ENCODE measurements at regions not wholly inside any gene's neighbourhood (a gene's known extent, or its start where the extent isn't known, plus 50 kb on each side); places are given as distances from the start of the nearest gene placed in this dataset.
A peak's percentile ranks its signal among the peaks of the same experiment; 100 is the strongest.

DNA sequence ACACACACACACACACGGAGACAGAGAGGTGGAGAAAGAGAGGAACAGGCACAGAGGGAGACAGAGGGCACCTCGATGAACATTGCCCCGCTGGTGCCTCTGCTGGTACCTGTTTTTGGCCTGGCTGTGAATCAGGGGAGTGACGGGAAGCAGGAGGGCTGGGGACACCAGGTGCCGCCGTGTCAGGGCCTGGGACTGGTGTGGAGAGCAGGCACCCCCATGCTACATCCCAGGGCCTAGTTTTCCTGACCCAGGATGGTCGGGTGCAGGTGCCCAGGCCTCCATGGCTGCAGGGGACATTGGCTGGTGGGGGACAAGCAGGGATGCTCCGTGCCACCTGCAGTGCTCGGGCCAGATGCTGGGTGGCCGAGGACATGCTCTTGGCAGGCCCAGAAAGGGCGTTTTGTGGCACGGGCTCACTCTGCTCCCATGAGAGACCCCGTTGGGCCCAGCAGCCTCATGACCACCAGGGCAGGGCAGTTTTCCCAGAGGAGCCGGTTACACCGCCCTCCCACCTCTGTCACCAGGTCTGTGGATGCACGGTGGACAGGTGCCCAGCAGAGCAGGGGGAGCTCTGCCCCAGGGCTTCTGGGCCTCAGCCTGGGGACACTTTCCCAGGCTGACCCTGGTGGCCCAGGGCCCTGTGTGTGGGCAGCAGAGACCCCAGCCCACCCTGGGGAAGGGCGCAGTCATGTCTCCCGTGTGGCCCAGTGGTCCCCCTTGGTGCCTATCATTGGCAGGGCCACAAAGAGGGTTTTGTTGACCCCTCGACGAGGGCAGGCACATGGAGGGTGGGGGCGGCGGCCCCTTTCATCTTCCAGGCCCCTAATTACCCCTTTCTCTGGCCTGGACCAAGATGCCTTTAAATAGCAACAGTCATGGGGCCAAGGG is 207.5 kb upstream of the RTL1 start:
- no peak for DNase-seq

- DNase-seq, result no peak
These were observed 208.2 kb upstream of the RTL1 start for GRCh38 chr14:101111620-101112290.

DNA sequence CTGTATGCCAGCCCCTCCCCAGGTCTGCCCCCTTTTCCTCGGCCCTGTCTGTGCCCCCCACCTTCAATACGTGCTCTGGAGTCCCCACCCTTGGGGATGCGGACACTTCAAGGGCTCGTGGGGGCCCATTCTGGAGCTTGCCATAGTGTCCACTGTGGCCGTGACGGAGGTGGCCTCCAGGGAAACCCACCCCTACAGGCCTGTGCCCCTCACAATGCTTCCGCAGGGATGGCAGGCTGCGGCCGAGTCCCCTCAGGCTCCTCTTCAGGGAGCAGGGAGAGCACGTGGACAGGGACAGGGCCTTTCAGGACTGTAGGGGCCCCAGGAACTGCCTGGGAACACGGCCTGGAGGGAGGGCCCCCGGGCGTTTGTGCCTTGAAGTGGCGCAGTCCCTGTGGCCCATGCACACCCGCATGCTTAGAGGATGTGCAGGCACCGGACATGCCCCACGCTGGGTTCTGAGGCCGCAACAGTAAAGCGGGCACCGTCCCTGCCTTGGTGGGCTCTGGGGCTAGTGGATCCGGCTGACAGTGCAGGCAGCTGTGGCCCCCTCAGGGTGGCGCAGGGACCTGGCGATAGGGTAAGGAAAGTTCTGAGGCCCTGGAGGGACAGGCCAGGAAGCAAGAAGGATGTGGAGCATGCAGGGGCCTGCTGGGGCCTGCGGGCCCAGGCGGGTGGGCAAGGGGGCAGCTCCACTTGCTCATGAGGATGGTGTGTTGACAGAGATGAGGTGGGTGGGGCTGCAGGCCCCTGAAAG is 209.0 kb upstream of the RTL1 start:
- no peak for DNase-seq

DNA sequence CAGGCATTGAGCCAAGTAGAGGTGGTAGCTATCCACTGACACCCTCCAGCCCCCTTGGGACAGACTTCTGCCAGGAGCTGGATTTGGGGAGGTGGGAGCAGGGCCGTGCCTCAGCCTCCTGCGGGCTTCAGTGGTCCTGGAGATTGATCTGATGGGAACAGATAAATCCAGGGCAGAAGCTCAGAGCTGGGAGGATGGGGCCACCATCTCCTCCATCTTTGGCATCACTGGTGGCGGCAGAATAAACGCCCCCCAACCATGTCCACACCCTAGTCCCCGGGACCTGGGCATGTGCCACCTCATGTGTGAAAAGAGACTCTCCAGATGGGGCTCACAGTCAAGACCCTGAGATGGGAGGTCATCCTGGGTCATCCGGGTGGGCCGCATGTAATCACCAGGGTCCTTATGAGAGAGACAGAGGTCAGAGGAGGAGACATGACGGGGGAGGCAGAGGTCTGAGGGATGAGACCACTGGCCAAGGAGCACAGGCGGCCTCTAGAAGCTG is 209.6 kb upstream of the RTL1 start:
- no peak for DNase-seq

DNA sequence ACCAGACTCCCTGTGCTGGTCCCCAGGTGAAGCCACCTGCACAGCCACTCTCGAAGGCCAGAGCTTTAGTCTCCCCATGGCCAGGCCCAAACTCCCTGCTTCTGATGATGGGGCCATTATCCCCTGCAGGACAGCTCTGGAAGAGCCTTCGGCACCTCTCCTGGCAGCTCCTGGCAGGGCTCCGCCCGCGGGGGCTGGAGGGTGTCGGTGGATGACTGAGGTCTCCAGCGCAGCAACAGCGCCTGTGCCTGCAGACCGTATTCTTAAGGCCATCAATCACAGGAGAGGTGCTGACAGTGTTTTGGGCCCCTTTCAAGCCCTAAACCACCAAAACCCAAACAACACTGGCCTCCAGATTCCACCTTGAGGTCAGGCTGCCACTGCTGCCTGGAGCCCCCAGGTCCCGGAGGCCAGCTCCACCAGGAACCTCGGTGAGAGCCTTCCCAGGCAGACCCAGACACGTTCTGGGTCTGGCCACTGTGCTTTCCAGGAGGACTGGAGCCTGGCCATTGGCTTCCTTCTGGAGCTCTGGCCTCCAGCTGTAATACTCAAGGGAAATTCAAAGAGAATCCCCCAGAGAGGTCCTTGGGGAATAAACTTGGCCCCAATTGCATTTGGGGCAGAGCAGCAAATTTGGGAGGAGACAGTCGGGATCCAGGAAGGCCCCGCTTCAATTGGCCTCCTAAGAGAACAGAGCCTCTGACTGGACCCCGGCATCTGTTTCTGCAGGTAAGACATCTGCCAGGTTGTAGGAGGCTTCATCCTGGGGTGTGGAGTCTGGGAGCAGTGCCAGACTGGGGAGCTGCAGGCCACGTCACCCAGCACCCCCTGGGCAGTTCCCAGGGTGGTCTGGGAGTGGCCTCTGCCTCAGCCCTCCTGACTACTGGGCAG is 210.6 kb upstream of the RTL1 start:
- DNase-seq, result no peak

DNA sequence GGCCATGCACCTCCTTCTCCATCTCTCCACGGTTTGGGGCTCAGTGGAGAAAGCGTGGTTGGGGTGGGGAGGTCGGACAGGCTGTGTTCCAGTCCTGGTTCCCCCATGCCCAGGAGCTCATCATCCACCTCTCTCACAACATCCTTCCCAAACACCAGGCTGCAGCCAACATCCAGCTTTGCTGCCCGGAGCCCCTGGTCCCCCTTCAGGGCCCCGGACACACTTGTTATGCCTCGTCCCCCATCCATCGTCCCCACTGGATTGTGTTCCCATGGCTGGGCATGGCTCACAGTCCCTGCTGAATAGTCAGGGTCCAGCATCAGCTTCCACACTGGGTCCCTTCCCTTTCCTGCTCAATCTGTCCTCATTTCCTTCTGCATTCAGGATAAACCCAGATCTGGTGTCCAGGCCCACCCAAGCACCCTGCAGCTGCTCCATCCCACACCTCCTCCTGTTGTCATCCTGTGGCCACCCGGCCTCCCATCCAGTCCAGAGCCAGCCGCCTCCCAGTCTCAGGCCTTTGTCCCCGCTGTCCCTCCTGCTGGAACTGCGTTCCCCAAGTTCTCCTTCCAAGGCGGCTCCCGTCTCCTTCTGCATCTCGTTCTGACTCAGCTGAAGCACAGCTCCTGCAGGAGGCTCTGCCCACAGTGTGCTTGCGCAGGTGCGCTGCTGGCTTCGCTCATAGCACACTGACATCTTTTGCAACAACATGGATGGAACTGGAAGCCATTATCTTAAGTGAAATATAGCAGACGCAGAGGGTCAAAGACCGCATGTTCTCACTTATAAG is 211.4 kb upstream of the RTL1 start:
- DNase-seq, result no peak

GRCh38 chr14:101115652-101116051 is 212.1 kb upstream of the RTL1 start:
- no peak for DNase-seq

DNA sequence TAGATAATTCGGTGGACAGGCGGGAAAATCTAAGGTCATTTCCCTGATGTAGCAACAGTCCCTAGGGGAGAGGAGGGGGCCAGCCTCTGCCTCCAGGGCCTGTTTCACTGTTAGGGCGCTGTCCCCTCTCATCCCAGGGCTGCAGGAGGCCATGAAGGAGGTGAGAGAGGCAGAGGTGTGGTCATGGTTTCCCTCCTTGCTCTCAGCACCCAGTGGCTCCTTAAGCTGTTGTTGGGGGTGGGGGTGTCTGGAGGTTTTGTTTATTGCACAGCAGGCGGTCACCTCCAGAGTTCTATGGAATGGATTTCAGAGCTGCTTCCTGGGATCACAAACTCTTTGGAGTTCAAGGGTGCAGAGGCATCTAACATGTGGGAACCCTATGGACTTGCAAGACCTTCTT is 212.5 kb upstream of the RTL1 start:
- no peak for DNase-seq

- no peak for DNase-seq
These were observed 213.1 kb upstream of the RTL1 start for GRCh38 chr14:101116486-101117130.

- no peak for DNase-seq
These were observed 214.0 kb upstream of the RTL1 start for GRCh38 chr14:101117543-101117942.

DNA sequence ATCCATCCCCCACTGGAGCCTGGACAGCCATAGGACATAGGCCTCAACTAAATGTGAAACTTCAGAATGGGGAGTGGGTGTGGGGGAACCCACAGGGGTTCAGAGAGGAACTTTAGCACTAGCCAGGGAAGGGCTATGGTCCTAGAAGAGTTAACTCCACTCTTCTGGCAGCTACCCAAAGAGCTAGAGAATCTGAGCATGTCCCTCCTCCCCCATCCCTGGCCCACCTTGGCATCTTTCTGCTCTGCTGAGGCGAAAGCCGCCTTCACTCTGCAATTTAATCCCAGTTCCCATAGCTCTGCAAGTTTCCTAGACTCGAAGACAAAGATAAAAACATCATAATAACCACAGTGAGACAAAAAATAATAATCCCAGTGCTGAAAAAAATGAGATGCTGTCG is 214.7 kb upstream of the RTL1 start:
- DNase-seq, result no peak

DNA sequence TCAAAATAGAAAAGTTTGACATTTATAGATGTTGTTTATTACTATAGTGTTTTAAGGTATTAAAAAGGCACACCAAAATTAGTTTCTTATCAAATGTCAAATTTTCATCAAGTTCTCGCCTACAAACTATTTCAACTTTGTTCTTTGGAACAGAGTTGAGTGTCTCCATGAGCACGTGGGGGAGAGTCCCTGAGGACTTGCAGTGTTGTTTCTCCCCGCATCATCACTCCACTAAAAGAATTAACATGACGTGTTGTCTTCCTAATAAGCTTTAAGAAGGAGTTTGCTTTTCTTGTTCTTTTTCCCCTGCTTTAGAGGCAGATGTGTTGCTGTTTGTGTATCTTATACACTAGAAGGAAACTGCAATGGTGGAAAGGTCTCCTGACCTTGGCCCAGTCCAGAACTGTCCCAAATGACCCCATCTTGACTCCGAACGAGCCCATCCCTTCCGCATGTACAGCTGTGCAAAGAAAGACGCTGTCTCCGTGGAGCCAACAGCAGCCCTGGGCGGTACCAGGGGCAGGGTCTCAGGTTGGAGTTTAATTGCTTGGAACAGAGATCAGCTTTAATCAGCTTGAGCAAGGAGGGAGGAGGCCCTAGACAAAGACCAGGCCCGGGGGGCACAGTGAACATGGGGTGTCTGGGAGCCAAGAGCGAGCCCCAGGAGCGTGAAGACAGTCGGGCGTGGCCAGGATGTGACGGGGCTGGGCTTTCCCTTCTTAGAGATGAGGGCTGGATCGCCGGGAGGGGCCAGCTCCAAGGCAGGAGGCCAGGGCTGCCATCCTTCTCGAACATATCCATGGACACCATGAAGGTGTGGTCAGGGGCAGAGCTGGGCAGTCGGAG is 215.4 kb upstream of the RTL1 start:
- DNase-seq, result no peak

- peak; percentile 25 for DNase-seq
These were observed 216.5 kb upstream of the RTL1 start for GRCh38 chr14:101119830-101120571.

DNA sequence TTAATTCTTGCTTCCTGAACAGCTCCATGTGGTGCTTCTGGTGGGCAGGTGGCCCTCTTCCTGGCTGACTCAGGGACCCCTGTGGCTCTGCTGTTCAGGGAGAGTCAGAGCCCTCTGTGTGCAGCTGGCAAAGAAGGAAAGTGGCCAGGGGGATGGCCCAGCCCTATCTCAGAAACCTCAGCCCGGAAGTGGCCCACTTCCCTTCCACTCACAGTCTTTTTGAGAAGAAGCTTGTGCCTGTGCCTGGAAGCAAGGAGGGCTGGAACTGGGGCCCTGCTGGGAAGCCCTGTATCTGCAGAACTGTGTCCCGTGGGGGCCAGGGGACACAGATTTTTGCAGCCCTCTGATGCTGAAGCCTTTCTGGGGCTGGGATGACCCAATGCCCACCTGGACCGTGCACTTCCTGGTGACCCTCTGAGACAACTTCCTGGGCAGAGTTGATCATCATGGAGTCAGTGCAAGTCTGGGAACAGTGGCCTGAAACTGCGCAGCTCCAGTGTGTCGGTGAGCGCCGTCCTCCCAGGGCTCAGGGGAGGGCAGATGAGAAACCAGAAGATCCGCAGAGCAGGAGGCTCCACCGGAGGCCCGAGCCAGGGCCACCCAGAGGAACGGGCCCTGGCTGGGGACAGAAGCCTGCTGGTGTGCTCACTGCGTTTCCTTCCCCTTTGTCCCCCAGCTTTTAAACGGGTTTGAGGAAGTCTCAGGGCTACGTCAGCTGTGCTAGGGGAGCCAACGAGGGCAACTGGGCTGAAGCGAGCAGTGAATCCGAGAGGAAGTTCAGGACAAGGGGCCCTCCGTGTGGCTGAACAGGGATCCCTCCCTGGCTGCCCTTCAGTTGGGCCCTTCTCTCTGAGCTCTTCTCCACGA is 217.4 kb upstream of the RTL1 start:
- peak; percentile 49 for DNase-seq

DNA sequence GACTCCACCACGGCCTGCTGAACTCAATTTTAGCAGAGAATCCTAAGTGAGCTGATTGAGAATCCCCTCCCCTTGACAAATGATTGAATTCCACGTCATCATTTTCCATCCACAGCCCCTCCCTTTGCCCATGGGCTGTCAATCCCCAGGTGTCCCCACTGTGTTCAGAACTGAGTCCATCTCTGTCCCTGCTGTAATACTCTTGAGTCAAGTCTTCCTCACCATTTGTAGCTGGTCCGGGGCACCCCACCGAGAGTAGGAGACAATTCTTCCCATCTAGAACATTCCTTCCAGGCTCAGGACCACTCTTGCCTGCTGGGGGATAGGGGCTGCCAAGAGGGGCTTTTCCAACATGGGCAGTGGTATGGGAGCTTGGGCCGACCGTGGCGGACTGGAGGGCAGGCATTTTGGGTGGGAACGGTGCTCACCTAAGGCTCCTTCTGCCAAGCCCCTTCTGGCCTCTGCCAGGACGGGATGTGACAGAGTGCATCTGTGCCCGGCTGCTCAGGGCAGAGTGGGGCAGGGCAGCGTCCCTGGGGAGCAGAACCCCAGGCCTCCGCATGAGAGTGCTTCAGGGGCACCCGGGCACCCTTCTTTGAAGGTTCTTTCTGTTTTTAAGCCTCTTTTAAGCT is 218.1 kb upstream of the RTL1 start:
- no peak for DNase-seq

- DNase-seq, result no peak
These were observed 219.0 kb upstream of the RTL1 start for GRCh38 chr14:101122237-101123141.

Data from NCI-H1092 treated with DMSO at 0.1 percent for 48 hours (cell line).